T1000 (cell line): ENCODE measurements at regions not wholly inside any gene's neighbourhood (a gene's known extent, or its start where the extent isn't known, plus 50 kb on each side); places are given as distances from the start of the nearest gene placed in this dataset.

ENCODE experiments used
- DNase-seq: peaks from one replicate; lab custom pipeline; 2025; ENCODE audit warnings: mixed read lengths; lab: John Stamatoyannopoulos, UW

- DNase-seq: no peak
Observed at GRCh38 chr10:90321132-90321816, 536.6 kb downstream of the HTR7 start.

GRCh38 chr10:90326498-90327267 lies 531.2 kb downstream of the HTR7 start:
- no peak for DNase-seq

GRCh38 chr10:90327611-90328010 lies 530.2 kb downstream of the HTR7 start:
- no peak for DNase-seq

- DNase-seq: no peak
Observed at GRCh38 chr10:90328459-90328858, 529.4 kb downstream of the HTR7 start.

GRCh38 chr10:90328896-90329295 lies 528.9 kb downstream of the HTR7 start:
- no peak for DNase-seq

- DNase-seq: no peak
Observed at GRCh38 chr10:90337316-90337715, 520.5 kb downstream of the HTR7 start.

GRCh38 chr10:90342480-90342879 lies 515.4 kb downstream of the HTR7 start:
- no peak for DNase-seq

- DNase-seq: no peak
Observed at GRCh38 chr10:90344226-90344625, 513.6 kb downstream of the HTR7 start.

- no peak for DNase-seq
Observed at GRCh38 chr10:90347239-90347638, 510.6 kb downstream of the HTR7 start.

GRCh38 chr10:90350122-90350521 lies 507.7 kb downstream of the HTR7 start:
- no peak for DNase-seq

- DNase-seq: no peak
Observed at GRCh38 chr10:90352288-90352687, 505.6 kb downstream of the HTR7 start.

- DNase-seq: no peak
Observed at GRCh38 chr10:90354914-90355313, 502.9 kb downstream of the HTR7 start.

- DNase-seq: no peak
Observed at GRCh38 chr10:90363799-90364483, 493.9 kb downstream of the HTR7 start.

- DNase-seq: no peak
Observed at GRCh38 chr10:90372451-90372850, 485.4 kb downstream of the HTR7 start.

GRCh38 chr10:90373911-90374310 lies 483.9 kb downstream of the HTR7 start:
- DNase-seq: no peak

- no peak for DNase-seq
Observed at GRCh38 chr10:90378524-90379076, 479.2 kb downstream of the HTR7 start.

- no peak for DNase-seq
Observed at GRCh38 chr10:90381468-90381867, 476.4 kb downstream of the HTR7 start.

GRCh38 chr10:90389876-90390275 lies 468.0 kb downstream of the HTR7 start:
- no peak for DNase-seq

- DNase-seq: no peak
Observed at GRCh38 chr10:90394311-90394710, 463.5 kb downstream of the HTR7 start.

- DNase-seq: no peak
Observed at GRCh38 chr10:90396721-90397120, 461.1 kb downstream of the HTR7 start.

- DNase-seq: no peak
Observed at GRCh38 chr10:90398566-90398965, 459.3 kb downstream of the HTR7 start.

GRCh38 chr10:90399782-90400181 lies 458.1 kb downstream of the HTR7 start:
- no peak for DNase-seq
